ENCODE measurements at regions not wholly inside any gene's neighbourhood (a gene's known extent, or its start where the extent isn't known, plus 50 kb on each side); places are given as distances from the start of the nearest gene placed in this dataset.

- Histone ChIP-seq H3K27me3 (replicated peaks in 2 of 5; ENCODE audit: control insufficient read depth in 4 of 5, insufficient read depth in 5 of 5, low read length in 4 of 5) (no peaks in the 10 kb centered on the region), H3K36me3 (ENCODE audit: control insufficient read depth in 4 of 4, insufficient read depth in 4 of 4, low read length in 3 of 4) (no peaks in the 10 kb centered on the region), H3K9me3 (ENCODE audit: control extremely low read depth in 1 of 5, control insufficient read depth in 4 of 5, insufficient read depth in 2 of 5, low read depth in 1 of 5, low read length in 4 of 5) (peaks cover 0 to 3% (median 0%) of the 10 kb centered on the region in 5 experiments), H3K4me3 (ENCODE audit: control insufficient read depth in 1 of 7, extremely low read depth in 1 of 7, insufficient read depth in 4 of 7, low read depth in 2 of 7, low read length in 6 of 7) (no peak overlapping the region), H3K4me1 (ENCODE audit: control extremely low read depth in 1 of 4, control insufficient read depth in 4 of 4, insufficient read depth in 4 of 4, low read length in 3 of 4) (peaks cover 0 to 3% (median 0%) of the 10 kb centered on the region in 4 experiments), H3K27ac (ENCODE audit: insufficient read depth in 1 of 2, low read depth in 1 of 2, low read length in 2 of 2, poor library complexity in 1 of 2, severe bottlenecking in 2 of 2) (no peak overlapping the region)
- POLR2A ChIA-PET, result no interaction called here
- no peak for DNase-seq
- CTCF ChIA-PET, result interaction anchor here (0.7 to 1.0 kb wide), 2 partner anchors 13 to 29 kb away, joined by 3 read pairs; no protein-coding TSS in a partner anchor
- 100% methylated on average over 2 of the region's 2 CpGs for WGBS (ENCODE audit: insufficient coverage)
These were observed 85.2 kb upstream of the WDR72 start for GRCh38 chr15:53844634-53845033.

GRCh38 chr15:53843869-53844569, 84.6 kb upstream of the WDR72 start:
- Histone ChIP-seq H3K27me3 (replicated peaks in 2 of 5; ENCODE audit: control insufficient read depth in 4 of 5, insufficient read depth in 5 of 5, low read length in 4 of 5) (no peaks in the 10 kb centered on the region), H3K4me3 (ENCODE audit: control insufficient read depth in 1 of 7, extremely low read depth in 1 of 7, insufficient read depth in 4 of 7, low read depth in 2 of 7, low read length in 6 of 7) (no peak overlapping the region), H3K9me3 (ENCODE audit: control extremely low read depth in 1 of 5, control insufficient read depth in 4 of 5, insufficient read depth in 2 of 5, low read depth in 1 of 5, low read length in 4 of 5) (peaks cover 0 to 3% (median 0%) of the 10 kb centered on the region in 5 experiments), H3K36me3 (ENCODE audit: control insufficient read depth in 4 of 4, insufficient read depth in 4 of 4, low read length in 3 of 4) (no peaks in the 10 kb centered on the region), H3K4me1 (ENCODE audit: control extremely low read depth in 1 of 4, control insufficient read depth in 4 of 4, insufficient read depth in 4 of 4, low read length in 3 of 4) (peaks cover 0 to 3% (median 0%) of the 10 kb centered on the region in 4 experiments), H3K27ac (ENCODE audit: insufficient read depth in 1 of 2, low read depth in 1 of 2, low read length in 2 of 2, poor library complexity in 1 of 2, severe bottlenecking in 2 of 2) (no peak overlapping the region)
- CTCF ChIA-PET, result interaction anchor here (0.7 to 1.0 kb wide), 2 partner anchors 12 to 29 kb away, joined by 3 read pairs; no protein-coding TSS in a partner anchor
- WGBS (ENCODE audit: insufficient coverage), result 57% methylated on average over 3 of the region's 3 CpGs
- peak in 1 of 3 donors; percentile 10 for DNase-seq
- POLR2A ChIA-PET, result no interaction called here

- peaks cover 0 to 3% (median 0%) of the 10 kb centered on the region in 5 experiments for H3K9me3 ChIP-seq (ENCODE audit: control extremely low read depth in 1 of 5, control insufficient read depth in 4 of 5, insufficient read depth in 2 of 5, low read depth in 1 of 5, low read length in 4 of 5)
- no CpG with 5 or more reads among the region's 2 CpGs for WGBS (ENCODE audit: insufficient coverage)
- no peak overlapping the region for H3K27ac ChIP-seq (ENCODE audit: insufficient read depth in 1 of 2, low read depth in 1 of 2, low read length in 2 of 2, poor library complexity in 1 of 2, severe bottlenecking in 2 of 2)
- ChIA-PET CTCF (no interaction called here), POLR2A (no interaction called here)
- H3K4me1 ChIP-seq (ENCODE audit: control extremely low read depth in 1 of 4, control insufficient read depth in 4 of 4, insufficient read depth in 4 of 4, low read length in 3 of 4), result peaks cover 0 to 3% (median 0%) of the 10 kb centered on the region in 4 experiments
- no peaks in the 10 kb centered on the region for H3K27me3 ChIP-seq (replicated peaks in 2 of 5; ENCODE audit: control insufficient read depth in 4 of 5, insufficient read depth in 5 of 5, low read length in 4 of 5)
- no peak overlapping the region for H3K4me3 ChIP-seq (ENCODE audit: control insufficient read depth in 1 of 7, extremely low read depth in 1 of 7, insufficient read depth in 4 of 7, low read depth in 2 of 7, low read length in 6 of 7)
- no peaks in the 10 kb centered on the region for H3K36me3 ChIP-seq (ENCODE audit: control insufficient read depth in 4 of 4, insufficient read depth in 4 of 4, low read length in 3 of 4)
- no peak for DNase-seq
These were observed 83.7 kb upstream of the WDR72 start for GRCh38 chr15:53843166-53843565.

DNA sequence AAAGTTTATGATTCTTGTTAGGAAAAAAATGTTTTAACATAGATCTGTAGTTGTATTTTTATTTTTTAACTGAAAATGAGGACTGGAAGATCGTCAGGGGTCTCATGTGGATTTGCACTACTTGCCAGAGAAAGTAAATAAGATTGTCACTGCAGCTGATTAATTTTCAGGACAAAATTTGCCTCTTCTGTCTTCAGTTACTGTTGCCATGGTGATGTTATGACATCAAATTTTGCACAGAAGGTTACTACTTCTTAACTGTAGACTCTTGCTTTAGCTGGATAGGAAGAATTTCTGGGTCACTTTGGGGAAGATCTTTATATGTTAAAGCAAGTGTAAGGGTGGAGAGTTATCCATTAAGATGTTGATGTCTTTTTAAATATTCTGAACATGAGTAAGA, 82.2 kb upstream of the WDR72 start:
- H3K4me3 ChIP-seq (ENCODE audit: control insufficient read depth in 1 of 7, extremely low read depth in 1 of 7, insufficient read depth in 4 of 7, low read depth in 2 of 7, low read length in 6 of 7), result no peak overlapping the region
- CTCF ChIA-PET, result no interaction called here
- H3K9me3 ChIP-seq (ENCODE audit: control extremely low read depth in 1 of 5, control insufficient read depth in 4 of 5, insufficient read depth in 2 of 5, low read depth in 1 of 5, low read length in 4 of 5), result no peaks in the 10 kb centered on the region
- no peak overlapping the region for H3K27ac ChIP-seq (ENCODE audit: insufficient read depth in 1 of 2, low read depth in 1 of 2, low read length in 2 of 2, poor library complexity in 1 of 2, severe bottlenecking in 2 of 2)
- no peaks in the 10 kb centered on the region for H3K36me3 ChIP-seq (ENCODE audit: control insufficient read depth in 4 of 4, insufficient read depth in 4 of 4, low read length in 3 of 4)
- POLR2A ChIA-PET, result no interaction called here
- WGBS (ENCODE audit: insufficient coverage), result 0% methylated on average over 1 of the region's 1 CpG
- H3K4me1 ChIP-seq (ENCODE audit: control extremely low read depth in 1 of 4, control insufficient read depth in 4 of 4, insufficient read depth in 4 of 4, low read length in 3 of 4), result peaks cover 0 to 3% (median 0%) of the 10 kb centered on the region in 4 experiments
- peak in 1 of 3 donors; percentile 1 for DNase-seq
- H3K27me3 ChIP-seq (replicated peaks in 2 of 5; ENCODE audit: control insufficient read depth in 4 of 5, insufficient read depth in 5 of 5, low read length in 4 of 5), result no peaks in the 10 kb centered on the region

- no peaks in the 10 kb centered on the region for H3K36me3 ChIP-seq (ENCODE audit: control insufficient read depth in 4 of 4, insufficient read depth in 4 of 4, low read length in 3 of 4)
- 100% methylated on average over 2 of the region's 2 CpGs for whole genome bisulfite sequencing (ENCODE audit: insufficient coverage)
- H3K4me1 ChIP-seq (ENCODE audit: control extremely low read depth in 1 of 4, control insufficient read depth in 4 of 4, insufficient read depth in 4 of 4, low read length in 3 of 4), result peaks cover 0 to 3% (median 0%) of the 10 kb centered on the region in 4 experiments
- H3K9me3 ChIP-seq (ENCODE audit: control extremely low read depth in 1 of 5, control insufficient read depth in 4 of 5, insufficient read depth in 2 of 5, low read depth in 1 of 5, low read length in 4 of 5), result no peaks in the 10 kb centered on the region
- no peaks in the 10 kb centered on the region for H3K27me3 ChIP-seq (replicated peaks in 2 of 5; ENCODE audit: control insufficient read depth in 4 of 5, insufficient read depth in 5 of 5, low read length in 4 of 5)
- CTCF ChIA-PET, result no interaction called here
- DNase-seq, result no peak
- POLR2A ChIA-PET, result no interaction called here
- H3K4me3 ChIP-seq (ENCODE audit: control insufficient read depth in 1 of 7, extremely low read depth in 1 of 7, insufficient read depth in 4 of 7, low read depth in 2 of 7, low read length in 6 of 7), result no peak overlapping the region
- no peak overlapping the region for H3K27ac ChIP-seq (ENCODE audit: insufficient read depth in 1 of 2, low read depth in 1 of 2, low read length in 2 of 2, poor library complexity in 1 of 2, severe bottlenecking in 2 of 2)
These were observed 81.2 kb upstream of the WDR72 start for GRCh38 chr15:53840681-53841080.

- DNase-seq, result no peak
- Histone ChIP-seq H3K36me3 (ENCODE audit: control insufficient read depth in 4 of 4, insufficient read depth in 4 of 4, low read length in 3 of 4) (no peaks in the 10 kb centered on the region), H3K4me1 (ENCODE audit: control extremely low read depth in 1 of 4, control insufficient read depth in 4 of 4, insufficient read depth in 4 of 4, low read length in 3 of 4) (no peaks in the 10 kb centered on the region), H3K27ac (ENCODE audit: insufficient read depth in 1 of 2, low read depth in 1 of 2, low read length in 2 of 2, poor library complexity in 1 of 2, severe bottlenecking in 2 of 2) (no peak overlapping the region), H3K4me3 (ENCODE audit: control insufficient read depth in 1 of 7, extremely low read depth in 1 of 7, insufficient read depth in 4 of 7, low read depth in 2 of 7, low read length in 6 of 7) (no peak overlapping the region), H3K9me3 (ENCODE audit: control extremely low read depth in 1 of 5, control insufficient read depth in 4 of 5, insufficient read depth in 2 of 5, low read depth in 1 of 5, low read length in 4 of 5) (no peaks in the 10 kb centered on the region), H3K27me3 (replicated peaks in 2 of 5; ENCODE audit: control insufficient read depth in 4 of 5, insufficient read depth in 5 of 5, low read length in 4 of 5) (peaks cover 0 to 3% (median 0%) of the 10 kb centered on the region in 5 experiments)
- ChIA-PET CTCF (no interaction called here), POLR2A (no interaction called here)
- 84% methylated on average over 3 of the region's 3 CpGs for WGBS (ENCODE audit: insufficient coverage)
These were observed 77.8 kb upstream of the WDR72 start for GRCh38 chr15:53837263-53837662.

DNA sequence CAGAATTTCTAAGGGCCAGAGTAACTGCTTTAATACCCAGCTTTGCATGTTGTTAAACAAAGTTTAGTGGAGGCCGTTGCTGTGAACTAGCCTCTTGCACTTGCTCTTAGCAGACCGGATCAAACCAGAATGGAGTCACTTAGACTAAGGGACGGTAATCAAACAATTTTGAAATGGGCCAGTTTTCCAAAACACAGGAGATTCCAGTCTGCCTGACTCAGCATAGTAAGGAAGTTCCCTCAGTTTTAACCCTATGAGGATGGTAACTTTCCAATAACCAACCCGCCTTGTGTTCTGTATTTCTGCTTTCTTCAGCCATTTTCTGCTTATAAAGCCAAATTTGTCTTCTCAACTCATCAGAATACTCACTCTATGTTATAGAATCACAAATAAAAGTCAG, 77.2 kb upstream of the WDR72 start:
- Histone ChIP-seq H3K27ac (ENCODE audit: insufficient read depth in 1 of 2, low read depth in 1 of 2, low read length in 2 of 2, poor library complexity in 1 of 2, severe bottlenecking in 2 of 2) (no peak overlapping the region), H3K4me1 (ENCODE audit: control extremely low read depth in 1 of 4, control insufficient read depth in 4 of 4, insufficient read depth in 4 of 4, low read length in 3 of 4) (no peaks in the 10 kb centered on the region), H3K4me3 (ENCODE audit: control insufficient read depth in 1 of 7, extremely low read depth in 1 of 7, insufficient read depth in 4 of 7, low read depth in 2 of 7, low read length in 6 of 7) (no peak overlapping the region), H3K9me3 (ENCODE audit: control extremely low read depth in 1 of 5, control insufficient read depth in 4 of 5, insufficient read depth in 2 of 5, low read depth in 1 of 5, low read length in 4 of 5) (no peaks in the 10 kb centered on the region), H3K27me3 (replicated peaks in 2 of 5; ENCODE audit: control insufficient read depth in 4 of 5, insufficient read depth in 5 of 5, low read length in 4 of 5) (peaks cover 0 to 4% (median 0%) of the 10 kb centered on the region in 5 experiments), H3K36me3 (ENCODE audit: control insufficient read depth in 4 of 4, insufficient read depth in 4 of 4, low read length in 3 of 4) (no peaks in the 10 kb centered on the region)
- ChIA-PET POLR2A (no interaction called here), CTCF (no interaction called here)
- no peak for DNase-seq
- WGBS (ENCODE audit: insufficient coverage), result 95% methylated on average over 3 of the region's 4 CpGs

Measured in common myeloid progenitor, CD34-positive (primary cell).